CD4-positive, alpha-beta T cell (primary cell): ENCODE measurements at regions not wholly inside any gene's neighbourhood (a gene's known extent, or its start where the extent isn't known, plus 50 kb on each side); places are given as distances from the start of the nearest gene placed in this dataset.

Experiments used
- ATAC-seq: fragments of 200-7000 bp; cut with Tn5 transposase; one replicate; pipeline ENCODE4 v1.10.0; 2022; ENCODE audit warnings: mild to moderate bottlenecking; ENCODE audit not compliant: poor library complexity
- CTCF ChIA-PET: fragments of 350-600 bp; sonication (Branson Sonifier 250); formaldehyde crosslinking; loops from one replicate; lab custom pipeline; 2021; ENCODE audit warnings: antibody characterized with exemption, inconsistent platforms; lab: Charles Lee
- POLR2A ChIA-PET: fragments of 350-600 bp; sonication (Branson Sonifier 250); formaldehyde crosslinking; loops from one replicate; lab custom pipeline; 2021; ENCODE audit warnings: antibody characterized with exemption, inconsistent platforms; lab: Charles Lee
- DNase-seq, 14 experiments: peaks; one replicate each; pipeline ENCODE4 v3.0.0-alpha.2; 2013 to 2020; ENCODE audit warnings: mixed read lengths in 2 of 14
- H3K27ac ChIP-seq, 2 donors: one replicate each; pipeline versions ENCODE4 v1.5.1 to v1.7.0; 2013; ENCODE audit warnings: low read length in 2 of 2, low read depth in 1 of 2, mild to moderate bottlenecking in 1 of 2
- H3K27me3 ChIP-seq, 2 experiments: 1 replicate in 1 of 2; 2 replicates in 1 of 2; pipeline versions ENCODE4 v1.6.1 to v1.7.0; 2013; ENCODE audit warnings: low read length in 2 of 2, control low read depth in 1 of 2, mild to moderate bottlenecking in 1 of 2, moderate library complexity in 1 of 2; ENCODE audit not compliant: insufficient read depth in 2 of 2, control insufficient read depth in 1 of 2
- H3K36me3 ChIP-seq: one replicate; pipeline ENCODE4 v1.6.1; 2013; ENCODE audit warnings: low read length, control low read depth; ENCODE audit not compliant: insufficient read depth
- H3K4me1 ChIP-seq: one replicate; pipeline ENCODE4 v1.6.1; 2013; ENCODE audit warnings: low read length, control low read depth; ENCODE audit not compliant: insufficient read depth
- H3K4me3 ChIP-seq: one replicate; pipeline ENCODE4 v1.5.1; 2013; ENCODE audit warnings: mild to moderate bottlenecking, low read length, moderate library complexity
- H3K9me3 ChIP-seq, 2 experiments: 1 replicate in 1 of 2; 2 replicates in 1 of 2; pipeline versions ENCODE4 v1.6.1 to v1.7.0; 2013; ENCODE audit warnings: low read length in 2 of 2, mild to moderate bottlenecking in 2 of 2, control low read depth in 1 of 2, moderate library complexity in 1 of 2; ENCODE audit not compliant: control insufficient read depth in 1 of 2, insufficient read depth in 1 of 2
- H3K27ac Mint-ChIP-seq: one replicate; pipeline ENCODE4 v1.8.0; 2020; ENCODE audit warnings: mixed read lengths
- H3K27me3 Mint-ChIP-seq: one replicate; pipeline ENCODE4 v1.8.0; 2021; ENCODE audit warnings: mixed read lengths
- H3K36me3 Mint-ChIP-seq: one replicate; pipeline ENCODE4 v1.8.0; 2021; ENCODE audit warnings: low read depth, mixed read lengths
- H3K4me1 Mint-ChIP-seq: one replicate; pipeline ENCODE4 v1.8.0; 2021; ENCODE audit warnings: low read depth, mixed read lengths
- H3K4me3 Mint-ChIP-seq: one replicate; pipeline ENCODE4 v1.8.0; 2020; ENCODE audit warnings: mild to moderate bottlenecking, mixed read lengths
- H3K9me3 Mint-ChIP-seq: one replicate; pipeline ENCODE4 v1.8.0; 2020; ENCODE audit warnings: mixed read lengths
- CTCF ChIP-seq: fragments of 200-600 bp; IDR thresholded peaks from one replicate; pipeline ENCODE4 v1.8.0; 2022; ENCODE audit warnings: antibody characterized with exemption, mild to moderate bottlenecking
- intact Hi-C, 2 experiments: fragments of 100-400 bp; cut with DNase I in 1 of 2; cut with micrococcal nuclease in 1 of 2; formaldehyde crosslinking; loops; one replicate each; pipeline versions ENCODE4 v1.15.1 to v1.9.0; 2023 to 2025; cut with DNase I, micrococcal nuclease

DNA sequence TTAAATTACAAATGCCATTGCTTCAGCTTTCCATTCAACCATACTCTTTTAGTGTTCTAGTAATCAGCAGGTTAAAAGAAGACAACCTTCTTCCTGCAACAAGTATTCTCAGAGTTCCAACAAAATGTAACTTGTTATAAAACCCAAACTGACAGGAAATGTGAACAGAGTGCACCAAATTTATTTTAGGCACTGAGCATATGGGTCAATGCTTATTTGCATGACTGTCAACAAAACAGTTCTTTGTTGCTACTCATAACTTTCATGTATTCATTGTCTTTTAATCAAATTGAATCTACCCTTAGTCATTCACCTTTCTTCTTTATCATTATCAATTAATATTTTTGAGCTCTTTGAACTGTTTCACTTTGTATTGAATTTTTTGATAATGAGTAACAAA is 554.1 kb downstream of the DACH1 start:
- H3K27me3 Mint-ChIP-seq: peaks cover 6% of the 10 kb centered on the region
- TF ChIP-seq CTCF: no peak
- H3K4me3 Mint-ChIP-seq: no peak overlapping the region
- H3K4me1 ChIP-seq: no peaks in the 10 kb centered on the region
- H3K36me3 ChIP-seq: no peaks in the 10 kb centered on the region
- no peaks in the 10 kb centered on the region for H3K9me3 ChIP-seq
- ChIA-PET POLR2A (no interaction called here), CTCF (no interaction called here)
- intact Hi-C loops: no loop called here
- H3K9me3 Mint-ChIP-seq: no peaks in the 10 kb centered on the region
- no peak for DNase-seq
- no peak overlapping the region for H3K4me3 ChIP-seq
- no peaks in the 10 kb centered on the region for H3K27me3 ChIP-seq
- no peak overlapping the region for H3K27ac Mint-ChIP-seq
- no peak overlapping the region for H3K27ac ChIP-seq
- H3K4me1 Mint-ChIP-seq: no peaks in the 10 kb centered on the region
- no peaks in the 10 kb centered on the region for H3K36me3 Mint-ChIP-seq
- no peak for ATAC-seq

DNA sequence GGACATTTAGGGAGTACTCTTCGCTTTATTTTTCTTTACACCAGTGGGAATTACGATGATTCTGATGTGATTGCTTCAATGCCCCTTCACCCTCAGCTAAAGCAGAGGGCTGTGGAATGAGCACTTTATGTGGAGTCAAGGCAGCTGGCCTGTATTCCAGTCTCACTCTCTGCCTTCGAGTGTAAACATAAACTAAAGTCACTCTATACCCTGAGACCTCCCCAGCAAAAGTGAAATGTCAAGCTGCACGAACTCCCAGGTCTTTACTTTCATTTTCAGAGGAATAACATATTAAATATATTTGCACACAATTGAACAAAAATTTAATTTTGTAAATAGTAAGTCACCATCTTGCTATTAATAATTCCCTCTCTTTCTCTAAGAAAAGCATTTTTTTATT is 557.1 kb downstream of the DACH1 start:
- no peaks in the 10 kb centered on the region for H3K4me1 ChIP-seq
- Mint-ChIP-seq H3K27ac (no peak overlapping the region), H3K4me1 (no peaks in the 10 kb centered on the region), H3K27me3 (peaks cover 6% of the 10 kb centered on the region), H3K9me3 (no peaks in the 10 kb centered on the region), H3K4me3 (no peak overlapping the region), H3K36me3 (no peaks in the 10 kb centered on the region)
- POLR2A ChIA-PET: no interaction called here
- TF ChIP-seq CTCF: no peak
- no peaks in the 10 kb centered on the region for H3K36me3 ChIP-seq
- no peaks in the 10 kb centered on the region for H3K27me3 ChIP-seq
- no peak overlapping the region for H3K4me3 ChIP-seq
- CTCF ChIA-PET: no interaction called here
- H3K27ac ChIP-seq: no peak overlapping the region
- ATAC-seq: no peak
- DNase-seq: no peak
- intact Hi-C loops: no loop called here
- H3K9me3 ChIP-seq: no peaks in the 10 kb centered on the region

GRCh38 chr13:71306821-71307220 is 560.2 kb downstream of the DACH1 start:
- no peaks in the 10 kb centered on the region for H3K9me3 Mint-ChIP-seq
- POLR2A ChIA-PET: no interaction called here
- no peak for TF ChIP-seq CTCF
- H3K27ac Mint-ChIP-seq: no peak overlapping the region
- H3K4me1 Mint-ChIP-seq: no peaks in the 10 kb centered on the region
- no peaks in the 10 kb centered on the region for H3K27me3 Mint-ChIP-seq
- intact Hi-C loops: no loop called here
- Histone ChIP-seq H3K27ac (no peak overlapping the region), H3K27me3 (no peaks in the 10 kb centered on the region), H3K9me3 (no peaks in the 10 kb centered on the region), H3K36me3 (no peaks in the 10 kb centered on the region), H3K4me1 (no peaks in the 10 kb centered on the region), H3K4me3 (no peak overlapping the region)
- ATAC-seq (no peak), DNase-seq (no peak)
- no peaks in the 10 kb centered on the region for H3K36me3 Mint-ChIP-seq
- no peak overlapping the region for H3K4me3 Mint-ChIP-seq
- CTCF ChIA-PET: no interaction called here
